K562 (cell line): ENCODE measurements at regions not wholly inside any gene's neighbourhood (a gene's known extent, or its start where the extent isn't known, plus 50 kb on each side); places are given as distances from the start of the nearest gene placed in this dataset.

Experiments used
- ATAC-seq: fragments of 200-7000 bp; cut with Tn5 transposase; 3 replicates; pipeline ENCODE4 v1.9.1; 2020; ENCODE audit warnings: moderate library complexity
- BruUV-seq: library from RNA; stranded (reverse); fragments of 400-500 nt; replicated peaks from 2 replicates; lab custom pipeline; 2021; lab: Mats Ljungman, UMichigan
- CTCF ChIA-PET: fragments of 300-600 bp; formaldehyde crosslinking; extraction: SDS; loops from one replicate; lab custom pipeline; 2021; ENCODE audit warnings: low intra/inter-chr PET ratio; lab: Yijun Ruan, JAX
- POLR2A ChIA-PET: fragments of 300-600, 350-650 bp; sonication (Branson Sonifier 250); formaldehyde crosslinking; extraction: SDS; loops from one replicate; lab custom pipeline; 2021; ENCODE audit warnings: antibody characterized with exemption, inconsistent platforms; lab: Yijun Ruan, JAX
- DNase-seq, 4 experiments: peaks; one replicate each; pipeline versions ENCODE4 v3.0.0 to v3.0.0-alpha.2; 2011 to 2018; ENCODE audit warnings: low spot score in 3 of 4, mixed read lengths in 3 of 4; ENCODE audit errors: extremely low read depth in 1 of 4
- FAIRE-seq: peaks from 2 replicates; lab custom pipeline; 2011; peaks lifted over from hg19 to GRCh38; lab: Jason Lieb, UNC
- H2AFZ ChIP-seq: 2 replicates; pipeline ENCODE4 v1.6.0; 2011; ENCODE audit warnings: low read depth, low read length, control low read depth, inconsistent platforms
- H3K27ac ChIP-seq: fragments of 200-600 bp; 3 replicates; pipeline ENCODE4 v1.8.0; 2011; ENCODE audit warnings: low read depth, mild to moderate bottlenecking, control low read depth, inconsistent platforms, low read length, moderate library complexity, mixed read lengths; ENCODE audit errors: extremely low read depth
- H3K27me3 ChIP-seq, 2 experiments: fragments of 300-600 bp in 1 of 2; 2 replicates in 1 of 2; 3 replicates in 1 of 2; pipeline versions ENCODE4 v1.6.0 to v1.8.0; 2011; ENCODE audit warnings: inconsistent platforms in 2 of 2, low read length in 2 of 2, mild to moderate bottlenecking in 1 of 2, mixed read lengths in 1 of 2, moderate library complexity in 1 of 2; ENCODE audit not compliant: control insufficient read depth in 2 of 2, insufficient read depth in 2 of 2
- H3K36me3 ChIP-seq: fragments of 300-600 bp; 3 replicates; pipeline ENCODE4 v1.8.0; 2011; ENCODE audit warnings: mild to moderate bottlenecking, low read length, inconsistent platforms; ENCODE audit not compliant: control insufficient read depth, insufficient read depth
- H3K4me1 ChIP-seq, 2 experiments: fragments of 200-600 bp in 1 of 2; replicated peaks in 1 of 2; 2 replicates in 1 of 2; 3 replicates in 1 of 2; pipeline versions ENCODE4 v1.5.1 to v1.8.0; 2011; ENCODE audit warnings: inconsistent platforms in 2 of 2, low read length in 2 of 2, mild to moderate bottlenecking in 1 of 2, mixed read lengths in 1 of 2, moderate library complexity in 1 of 2; ENCODE audit not compliant: control insufficient read depth in 2 of 2, insufficient read depth in 2 of 2
- H3K4me2 ChIP-seq: 2 replicates; pipeline ENCODE4 v1.6.1; 2011; ENCODE audit warnings: low read length, control low read depth, inconsistent platforms, mixed read lengths; ENCODE audit not compliant: insufficient read depth
- H3K4me3 ChIP-seq: fragments of 200-600 bp; sonication (generic), shearing (Covaris generic); 2 replicates; pipeline ENCODE4 v1.5.1; 2016; ENCODE audit warnings: control low read depth, inconsistent platforms
- H3K79me2 ChIP-seq: fragments of 200-600 bp; 3 replicates; pipeline ENCODE4 v1.8.0; 2011; ENCODE audit warnings: low read length, inconsistent platforms; ENCODE audit not compliant: control insufficient read depth, insufficient read depth
- H3K9ac ChIP-seq, 2 experiments: 2 replicates each; pipeline versions ENCODE4 v1.6.0 to v1.6.1; 2011; ENCODE audit warnings: low read depth in 2 of 2, low read length in 2 of 2, control low read depth in 1 of 2, inconsistent platforms in 1 of 2, mild to moderate bottlenecking in 1 of 2, mixed read lengths in 1 of 2; ENCODE audit not compliant: insufficient read depth in 1 of 2
- H3K9me1 ChIP-seq: one replicate; pipeline ENCODE4 v1.6.0; 2011; ENCODE audit warnings: inconsistent platforms, mild to moderate bottlenecking, low read length, moderate library complexity; ENCODE audit not compliant: control insufficient read depth, insufficient read depth
- H3K9me3 ChIP-seq: replicated peaks from 2 replicates; pipeline ENCODE4 v1.5.1; 2011; ENCODE audit warnings: low read depth, low read length, inconsistent platforms; ENCODE audit not compliant: control insufficient read depth, insufficient read depth
- H4K20me1 ChIP-seq: replicated peaks from 2 replicates; pipeline ENCODE4 v1.6.1; 2011; ENCODE audit warnings: low read length, inconsistent platforms, mixed read lengths; ENCODE audit not compliant: control insufficient read depth, insufficient read depth
- C11orf30 ChIP-seq: fragments of 450-650 bp; IDR thresholded peaks from 2 replicates; pipeline ENCODE4 v1.6.1; 2016; ENCODE audit warnings: low read depth, mild to moderate bottlenecking
- FOS ChIP-seq: IDR thresholded peaks from 3 replicates; pipeline ENCODE4 v1.6.1; 2011; ENCODE audit not compliant: insufficient read length; ENCODE audit errors: extremely low read depth
- MAFG ChIP-seq: fragments of 450-650 bp; conservative IDR thresholded peaks from 2 replicates; pipeline ENCODE4 v1.6.1; 2016; ENCODE audit warnings: missing genetic modification characterization, missing compliant biosample characterization
- NFE2 ChIP-seq: IDR thresholded peaks from 2 replicates; pipeline ENCODE4 v1.6.1; 2014; ENCODE audit warnings: antibody characterized with exemption, low read depth
- NR2F6 ChIP-seq: fragments of 450-650 bp; formaldehyde crosslinking; IDR thresholded peaks from 2 replicates; pipeline ENCODE4 v1.4.0; 2020; ENCODE audit warnings: mild to moderate bottlenecking
- PURB ChIP-seq: sonication (generic); formaldehyde crosslinking; IDR thresholded peaks from 2 replicates; pipeline ENCODE4 v1.9.0; 2021; ENCODE audit warnings: low read depth, mild to moderate bottlenecking, missing genetic modification reagents
- RBBP5 ChIP-seq: fragments of 200-600 bp; sonication (generic); IDR thresholded peaks from 2 replicates; pipeline ENCODE4 v1.6.1; 2012; ENCODE audit warnings: borderline replicate concordance, mild to moderate bottlenecking, low read length, control low read depth, inconsistent platforms; ENCODE audit not compliant: insufficient read depth, poor library complexity, severe bottlenecking
- RHOXF2B ChIP-seq: fragments of 250-450 bp; sonication (Bioruptor Pico); conservative IDR thresholded peaks from 2 replicates; pipeline ENCODE4 v1.5.1; 2021
- SRF ChIP-seq, 2 experiments: fragments of 250-450, 450-650 bp in 1 of 2; sonication (Bioruptor Pico) in 1 of 2; sonication (generic) in 1 of 2; formaldehyde crosslinking; IDR thresholded peaks; 2 replicates each; pipeline versions ENCODE4 v1.5.0 to v1.5.1; 2020 to 2022; ENCODE audit warnings: mild to moderate bottlenecking in 1 of 2, missing genetic modification reagents in 1 of 2
- ZBTB17 ChIP-seq: fragments of 450-650 bp; formaldehyde crosslinking; IDR thresholded peaks from 2 replicates; pipeline ENCODE4 v1.4.0; 2020; ENCODE audit warnings: mild to moderate bottlenecking
- ZC3H11A ChIP-seq: IDR thresholded peaks from 2 replicates; pipeline ENCODE4 v1.6.1; 2012; ENCODE audit warnings: low read depth, low read length, improper control_type of control experiment
- ZNF143 ChIP-seq: sonication (generic); formaldehyde crosslinking; IDR thresholded peaks from 2 replicates; pipeline ENCODE4 v1.9.0; 2022; ENCODE audit warnings: mild to moderate bottlenecking, missing genetic modification reagents
- ZNF316 ChIP-seq: fragments of 450-650 bp; IDR thresholded peaks from 2 replicates; pipeline ENCODE4 v1.6.1; 2016
- WGBS: fragments of 100-300 bp; shearing (Covaris generic); methylation state at CpG from one replicate; pipeline ENCODE4 v1.1.6; 2016; ENCODE audit warnings: low coverage, mixed read lengths; ENCODE audit not compliant: insufficient coverage; ENCODE audit errors: missing lambda C conversion rate; 5-methylcytosine and 5-hydroxymethylcytosine counted together
- in situ Hi-C: fragments of 300-500 bp; cut with MboI; formaldehyde crosslinking; loops from 4 replicates; pipeline ENCODE4 v1.15.0; 2018; ENCODE audit warnings: inconsistent platforms, mixed read lengths
- intact Hi-C: fragments of 100-400 bp; cut with micrococcal nuclease; formaldehyde crosslinking; loops from 2 replicates; pipeline ENCODE4 v1.14.2; 2022

GRCh38 chr12:25740617-25741016 lies 187.5 kb upstream of the LMNTD1 start:
- H3K9ac ChIP-seq = no peak overlapping the region
- in situ Hi-C loops (no loop called here), intact Hi-C loops (no loop called here)
- no peak for TF ChIP-seq RHOXF2B (CRISPR knock-in tag)
- TF ChIP-seq C11orf30 = peak; percentile 20; the same call in 1 of the 2 replicates
- 0 out of 2 replicates have a peak, but pooled peaks have one; percentile 4 for TF ChIP-seq MAFG (tag)
- 0 out of 2 replicates have a peak, but pooled peaks have one; percentile 46 for TF ChIP-seq ZNF316
- no peak for TF ChIP-seq SRF (CRISPR knock-in tag; IDR thresholded peaks at IDR 0.05)
- TF ChIP-seq PURB = no peak
- H3K9me1 ChIP-seq = no peaks in the 10 kb centered on the region
- no peak overlapping the region for H3K4me2 ChIP-seq
- DNase-seq = no peak
- H2AFZ ChIP-seq = no peak overlapping the region
- H3K36me3 ChIP-seq = no peaks in the 10 kb centered on the region
- H3K27ac ChIP-seq = no peak overlapping the region
- H3K4me3 ChIP-seq = no peak overlapping the region
- H3K79me2 ChIP-seq = no peaks in the 10 kb centered on the region
- H4K20me1 ChIP-seq = no peaks in the 10 kb centered on the region
- no peaks in the 10 kb centered on the region for H3K9me3 ChIP-seq
- H3K4me1 ChIP-seq = no peaks in the 10 kb centered on the region
- no peak for FAIRE-seq
- POLR2A ChIA-PET = no interaction called here
- WGBS = 0% methylated on average over 1 of the region's 1 CpG
- CTCF ChIA-PET = no interaction called here
- H3K27me3 ChIP-seq = peaks cover 0 to 2% of the 10 kb centered on the region in 2 experiments; a peak in 1 of 5 replicates
- ATAC-seq = no peak
- no TSS peak for BruUV-seq

- Histone ChIP-seq H3K27ac (no peak overlapping the region), H3K4me1 (no peaks in the 10 kb centered on the region), H3K36me3 (no peaks in the 10 kb centered on the region), H3K9ac (no peak overlapping the region), H3K9me1 (no peaks in the 10 kb centered on the region), H3K4me2 (no peak overlapping the region), H2AFZ (no peak overlapping the region), H4K20me1 (no peaks in the 10 kb centered on the region), H3K27me3 (peaks cover 0 to 2% of the 10 kb centered on the region in 2 experiments; a peak in 1 of 5 replicates), H3K79me2 (no peaks in the 10 kb centered on the region), H3K4me3 (no peak overlapping the region), H3K9me3 (no peaks in the 10 kb centered on the region)
- TF ChIP-seq NFE2 = no peak
- TF ChIP-seq ZBTB17 (CRISPR knock-in tag) = peak; percentile 89
- no peak for TF ChIP-seq ZNF143 (CRISPR knock-in tag)
- TF ChIP-seq FOS = no peak
- TF ChIP-seq NR2F6 (CRISPR knock-in tag) = no peak
- no peak for TF ChIP-seq ZC3H11A
- TF ChIP-seq RBBP5 = no peak
- no peak for DNase-seq
- intact Hi-C loops = no loop called here
- ChIA-PET POLR2A (no interaction called here), CTCF (no interaction called here)
- WGBS = 0% methylated on average over 1 of the region's 1 CpG
- no TSS peak for BruUV-seq
- no peak for FAIRE-seq
- in situ Hi-C loops = no loop called here
- no peak for ATAC-seq
These were observed 188.8 kb upstream of the LMNTD1 start for GRCh38 chr12:25741917-25742316.
